SU-DHL-6 (cell line): ENCODE measurements at regions not wholly inside any gene's neighbourhood (a gene's known extent, or its start where the extent isn't known, plus 50 kb on each side); places are given as distances from the start of the nearest gene placed in this dataset.

Experiments
- H2AFZ ChIP-seq: fragments of 200-600 bp; sonication (generic); 2 replicates; pipeline ENCODE4 v1.6.1; 2014; ENCODE audit warnings: low read depth, mild to moderate bottlenecking, moderate library complexity, mixed read lengths, antibody characterized with exemption, low read length; ENCODE audit not compliant: severe bottlenecking
- H3F3A ChIP-seq: fragments of 200-600 bp; shearing (Covaris generic); 2 replicates; pipeline ENCODE4 v1.6.0; 2016; ENCODE audit warnings: antibody characterized with exemption, mild to moderate bottlenecking; ENCODE audit not compliant: insufficient read depth
- H3K27ac ChIP-seq: fragments of 200-600 bp; sonication (generic); 2 replicates; pipeline ENCODE4 v1.5.1; 2016; ENCODE audit warnings: low read depth, mild to moderate bottlenecking, low read length, moderate library complexity, mixed read lengths
- H3K27me3 ChIP-seq: fragments of 200-600 bp; sonication (generic), shearing (Covaris generic); 2 replicates; pipeline ENCODE4 v1.6.0; 2014; ENCODE audit warnings: mild to moderate bottlenecking, low read length
- H3K36me3 ChIP-seq: fragments of 200-600 bp; sonication (generic); 2 replicates; pipeline ENCODE4 v1.6.1; 2014; ENCODE audit warnings: mild to moderate bottlenecking, low read length, mixed read lengths
- H3K4me2 ChIP-seq: fragments of 300-600, 200-600 bp; shearing (Covaris generic), sonication (generic); 2 replicates; pipeline ENCODE4 v1.6.0; 2014; ENCODE audit warnings: low read length, low read depth, mild to moderate bottlenecking; ENCODE audit not compliant: poor library complexity, severe bottlenecking
- H3K4me3 ChIP-seq: fragments of 200-600 bp; sonication (generic); 2 replicates; pipeline ENCODE4 v1.5.1; 2014; ENCODE audit warnings: antibody characterized with exemption, low read length, mild to moderate bottlenecking, mixed read lengths; ENCODE audit not compliant: insufficient read depth, poor library complexity, severe bottlenecking
- H3K79me2 ChIP-seq: fragments of 200-600 bp; sonication (generic); 2 replicates; pipeline ENCODE4 v1.6.1; 2014; ENCODE audit warnings: mild to moderate bottlenecking, low read length, moderate library complexity; ENCODE audit not compliant: insufficient read depth
- H3K9ac ChIP-seq: fragments of 200-600 bp; sonication (generic); 2 replicates; pipeline ENCODE4 v1.7.0; 2014; ENCODE audit warnings: mild to moderate bottlenecking, low read length
- H3K9me2 ChIP-seq: fragments of 200-600 bp; sonication (generic); replicated peaks from 2 replicates; pipeline ENCODE4 v1.6.1; 2014; ENCODE audit warnings: low read length; ENCODE audit not compliant: insufficient read depth
- H3K9me3 ChIP-seq: fragments of 200-600 bp; sonication (generic); 2 replicates; pipeline ENCODE4 v1.6.1; 2014; ENCODE audit warnings: low read length, mixed read lengths; ENCODE audit not compliant: insufficient read depth
- H4K20me1 ChIP-seq: fragments of 200-600 bp; sonication (generic); 2 replicates; pipeline ENCODE4 v1.6.1; 2014; ENCODE audit warnings: low read depth, mild to moderate bottlenecking, antibody characterized with exemption, low read length, moderate library complexity, mixed read lengths
- EZH2phosphoT487 ChIP-seq: fragments of 200-600 bp; sonication (generic), shearing (Covaris generic); conservative IDR thresholded peaks from 2 replicates; pipeline ENCODE4 v1.6.1; 2018; ENCODE audit warnings: mild to moderate bottlenecking, antibody characterized with exemption, low read length, moderate library complexity, mixed read lengths
- TF ChIP-seq, protein P1 (sequence below): fragments of 200-600 bp; sonication (generic); IDR thresholded peaks from one replicate; pipeline ENCODE4 v1.5.1; 2017; ENCODE audit warnings: antibody characterized with exemption, mild to moderate bottlenecking, low read length, moderate library complexity; ENCODE audit not compliant: insufficient read depth, poor library complexity, severe bottlenecking

DNA sequence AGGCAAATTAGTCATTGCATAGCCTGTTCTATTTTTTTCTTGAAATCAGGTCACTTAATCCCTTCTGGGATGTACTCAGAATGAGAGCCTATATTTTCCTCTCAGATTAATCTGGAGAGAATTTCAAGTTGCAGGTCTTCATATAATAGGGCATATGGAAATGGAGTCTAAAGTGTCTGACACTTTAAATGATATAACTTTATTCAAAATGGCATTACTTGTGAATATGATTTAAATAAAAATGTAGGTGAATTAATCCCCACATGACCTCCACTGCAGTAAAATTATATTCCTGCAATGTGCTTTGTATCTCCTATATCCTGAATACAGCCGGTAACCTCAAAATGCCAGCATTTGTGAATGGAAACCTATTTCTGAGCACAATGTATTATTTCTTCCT is 172.5 kb upstream of the BTBD3 start:
- H3K9ac ChIP-seq = no peak overlapping the region
- H3K27ac ChIP-seq = no peak overlapping the region
- H3K4me2 ChIP-seq = no peak overlapping the region
- H3K9me2 ChIP-seq = no peaks in the 10 kb centered on the region
- H3K79me2 ChIP-seq = no peaks in the 10 kb centered on the region
- H3K4me3 ChIP-seq = no peak overlapping the region
- no peaks in the 10 kb centered on the region for H3K27me3 ChIP-seq
- no peaks in the 10 kb centered on the region for H3F3A ChIP-seq
- H3K36me3 ChIP-seq = no peaks in the 10 kb centered on the region
- H3K9me3 ChIP-seq = no peaks in the 10 kb centered on the region
- H4K20me1 ChIP-seq = no peaks in the 10 kb centered on the region
- H2AFZ ChIP-seq = no peak overlapping the region
- no peak for TF ChIP-seq EZH2phosphoT487
- TF ChIP-seq, protein P1, sequence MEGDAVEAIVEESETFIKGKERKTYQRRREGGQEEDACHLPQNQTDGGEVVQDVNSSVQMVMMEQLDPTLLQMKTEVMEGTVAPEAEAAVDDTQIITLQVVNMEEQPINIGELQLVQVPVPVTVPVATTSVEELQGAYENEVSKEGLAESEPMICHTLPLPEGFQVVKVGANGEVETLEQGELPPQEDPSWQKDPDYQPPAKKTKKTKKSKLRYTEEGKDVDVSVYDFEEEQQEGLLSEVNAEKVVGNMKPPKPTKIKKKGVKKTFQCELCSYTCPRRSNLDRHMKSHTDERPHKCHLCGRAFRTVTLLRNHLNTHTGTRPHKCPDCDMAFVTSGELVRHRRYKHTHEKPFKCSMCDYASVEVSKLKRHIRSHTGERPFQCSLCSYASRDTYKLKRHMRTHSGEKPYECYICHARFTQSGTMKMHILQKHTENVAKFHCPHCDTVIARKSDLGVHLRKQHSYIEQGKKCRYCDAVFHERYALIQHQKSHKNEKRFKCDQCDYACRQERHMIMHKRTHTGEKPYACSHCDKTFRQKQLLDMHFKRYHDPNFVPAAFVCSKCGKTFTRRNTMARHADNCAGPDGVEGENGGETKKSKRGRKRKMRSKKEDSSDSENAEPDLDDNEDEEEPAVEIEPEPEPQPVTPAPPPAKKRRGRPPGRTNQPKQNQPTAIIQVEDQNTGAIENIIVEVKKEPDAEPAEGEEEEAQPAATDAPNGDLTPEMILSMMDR = no peak

DNA sequence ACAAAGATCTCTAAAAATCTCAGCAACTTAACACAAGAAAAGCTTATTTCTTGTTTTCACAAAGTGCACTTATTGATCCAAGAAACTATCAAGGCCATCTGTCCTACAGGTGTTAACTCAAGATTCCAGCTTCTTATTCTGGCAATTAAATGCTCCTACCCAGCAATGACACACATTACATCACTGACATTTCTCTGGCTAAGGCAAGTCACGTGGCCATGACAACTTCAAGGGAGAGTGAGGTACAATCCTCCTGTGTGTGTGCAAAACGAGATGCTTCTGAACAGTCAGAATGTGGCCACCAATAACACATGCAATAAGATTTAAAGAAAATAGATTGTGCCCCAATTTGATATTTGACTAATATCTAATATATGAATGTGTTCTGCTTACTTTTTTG is 169.3 kb upstream of the BTBD3 start:
- Histone ChIP-seq H4K20me1 (no peaks in the 10 kb centered on the region), H2AFZ (no peak overlapping the region), H3K9me2 (no peaks in the 10 kb centered on the region), H3K27me3 (no peaks in the 10 kb centered on the region), H3K27ac (no peak overlapping the region), H3K9me3 (no peaks in the 10 kb centered on the region), H3K36me3 (no peaks in the 10 kb centered on the region), H3K79me2 (no peaks in the 10 kb centered on the region), H3K4me2 (no peak overlapping the region), H3F3A (no peaks in the 10 kb centered on the region), H3K4me3 (no peak overlapping the region), H3K9ac (no peak overlapping the region)
- TF ChIP-seq, protein P1 = no peak
- TF ChIP-seq EZH2phosphoT487 = no peak

DNA sequence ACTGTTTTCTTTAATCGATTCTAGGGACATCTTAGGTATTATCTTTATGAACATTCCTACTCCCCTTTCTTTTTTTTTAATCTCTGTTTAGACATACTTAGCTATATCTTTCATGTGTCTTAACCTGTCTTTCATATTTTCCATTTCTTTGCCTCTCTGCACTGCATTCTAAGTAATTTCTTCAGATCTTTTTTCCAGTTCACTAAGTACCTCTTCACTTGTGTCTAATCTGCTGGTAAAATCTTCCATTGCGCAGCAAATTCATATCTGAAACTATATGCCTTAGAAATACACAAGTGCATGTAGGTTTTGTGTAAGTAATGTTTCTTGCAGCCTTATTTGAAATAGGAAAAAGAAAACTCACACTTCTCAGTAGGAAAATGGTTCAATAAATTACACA is 165.4 kb upstream of the BTBD3 start:
- Histone ChIP-seq H3K4me2 (no peak overlapping the region), H3K36me3 (no peaks in the 10 kb centered on the region), H3K79me2 (no peaks in the 10 kb centered on the region), H3K9me2 (no peaks in the 10 kb centered on the region), H3K27ac (no peak overlapping the region), H3K4me3 (no peak overlapping the region), H3F3A (no peaks in the 10 kb centered on the region), H3K9me3 (no peaks in the 10 kb centered on the region), H3K9ac (no peak overlapping the region), H3K27me3 (no peaks in the 10 kb centered on the region), H4K20me1 (no peaks in the 10 kb centered on the region), H2AFZ (no peak overlapping the region)
- TF ChIP-seq EZH2phosphoT487 = no peak
- TF ChIP-seq, protein P1 = no peak

GRCh38 chr20:11753155-11753554 is 164.5 kb upstream of the BTBD3 start:
- H3K79me2 ChIP-seq = no peaks in the 10 kb centered on the region
- H3K27ac ChIP-seq = no peak overlapping the region
- TF ChIP-seq, protein P1 = no peak
- TF ChIP-seq EZH2phosphoT487 = no peak
- H3K9me2 ChIP-seq = no peaks in the 10 kb centered on the region
- no peak overlapping the region for H3K9ac ChIP-seq
- H3K9me3 ChIP-seq = no peaks in the 10 kb centered on the region
- no peak overlapping the region for H3K4me2 ChIP-seq
- H3K36me3 ChIP-seq = no peaks in the 10 kb centered on the region
- H3K27me3 ChIP-seq = no peaks in the 10 kb centered on the region
- no peak overlapping the region for H2AFZ ChIP-seq
- H3K4me3 ChIP-seq = no peak overlapping the region
- H4K20me1 ChIP-seq = no peaks in the 10 kb centered on the region
- H3F3A ChIP-seq = no peaks in the 10 kb centered on the region
